Panc1 (cell line): ENCODE measurements at regions not wholly inside any gene's neighbourhood (a gene's known extent, or its start where the extent isn't known, plus 50 kb on each side); places are given as distances from the start of the nearest gene placed in this dataset.

ENCODE experiments used
- POLR2AphosphoS5 ChIP-seq: IDR thresholded peaks from 2 replicates; pipeline ENCODE4 v1.6.1; 2012; ENCODE audit warnings: mild to moderate bottlenecking, low read depth, low read length, moderate library complexity
- SIN3A ChIP-seq: IDR thresholded peaks from 2 replicates; pipeline ENCODE4 v1.6.1; 2012; ENCODE audit warnings: low read depth, mild to moderate bottlenecking, low read length, moderate library complexity, borderline replicate concordance; ENCODE audit not compliant: insufficient read depth
- TF ChIP-seq, protein P1 (sequence below): fragments of 450-650 bp; IDR thresholded peaks from 2 replicates; pipeline ENCODE4 v1.5.1; 2017; ENCODE audit warnings: mild to moderate bottlenecking

DNA sequence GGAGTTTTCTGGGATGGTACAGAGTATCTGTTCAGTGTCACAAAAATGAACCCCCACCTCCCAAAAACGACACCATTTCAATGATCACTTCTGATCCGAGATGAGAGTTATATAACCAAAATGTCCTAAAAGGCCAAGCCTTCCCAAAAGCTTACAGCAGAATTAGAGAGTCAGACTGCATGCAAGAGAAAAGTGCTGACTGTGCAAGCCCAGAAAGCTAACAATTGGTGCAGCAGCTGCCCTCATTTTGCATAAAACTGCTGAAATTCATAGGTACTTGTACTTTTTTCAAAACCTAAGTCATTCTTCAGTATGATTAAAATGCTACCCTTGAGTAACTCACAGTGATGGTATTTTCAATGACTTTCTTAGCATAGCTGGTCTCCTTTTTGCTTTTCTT is 819.6 kb upstream of the ARGLU1 start:
- TF ChIP-seq, protein P1, sequence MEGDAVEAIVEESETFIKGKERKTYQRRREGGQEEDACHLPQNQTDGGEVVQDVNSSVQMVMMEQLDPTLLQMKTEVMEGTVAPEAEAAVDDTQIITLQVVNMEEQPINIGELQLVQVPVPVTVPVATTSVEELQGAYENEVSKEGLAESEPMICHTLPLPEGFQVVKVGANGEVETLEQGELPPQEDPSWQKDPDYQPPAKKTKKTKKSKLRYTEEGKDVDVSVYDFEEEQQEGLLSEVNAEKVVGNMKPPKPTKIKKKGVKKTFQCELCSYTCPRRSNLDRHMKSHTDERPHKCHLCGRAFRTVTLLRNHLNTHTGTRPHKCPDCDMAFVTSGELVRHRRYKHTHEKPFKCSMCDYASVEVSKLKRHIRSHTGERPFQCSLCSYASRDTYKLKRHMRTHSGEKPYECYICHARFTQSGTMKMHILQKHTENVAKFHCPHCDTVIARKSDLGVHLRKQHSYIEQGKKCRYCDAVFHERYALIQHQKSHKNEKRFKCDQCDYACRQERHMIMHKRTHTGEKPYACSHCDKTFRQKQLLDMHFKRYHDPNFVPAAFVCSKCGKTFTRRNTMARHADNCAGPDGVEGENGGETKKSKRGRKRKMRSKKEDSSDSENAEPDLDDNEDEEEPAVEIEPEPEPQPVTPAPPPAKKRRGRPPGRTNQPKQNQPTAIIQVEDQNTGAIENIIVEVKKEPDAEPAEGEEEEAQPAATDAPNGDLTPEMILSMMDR = no peak
- TF ChIP-seq POLR2AphosphoS5 = no peak
- no peak for TF ChIP-seq SIN3A
